HG03432 (cell line): ENCODE measurements at regions not wholly inside any gene's neighbourhood (a gene's known extent, or its start where the extent isn't known, plus 50 kb on each side); places are given as distances from the start of the nearest gene placed in this dataset.

Source experiments
- ATAC-seq: cut with Tn5 transposase; IDR thresholded peaks from one replicate; pipeline ENCODE4 v1.9.1; 2021; ENCODE audit warnings: mild to moderate bottlenecking, moderate library complexity; ENCODE audit not compliant: unreplicated experiment

DNA sequence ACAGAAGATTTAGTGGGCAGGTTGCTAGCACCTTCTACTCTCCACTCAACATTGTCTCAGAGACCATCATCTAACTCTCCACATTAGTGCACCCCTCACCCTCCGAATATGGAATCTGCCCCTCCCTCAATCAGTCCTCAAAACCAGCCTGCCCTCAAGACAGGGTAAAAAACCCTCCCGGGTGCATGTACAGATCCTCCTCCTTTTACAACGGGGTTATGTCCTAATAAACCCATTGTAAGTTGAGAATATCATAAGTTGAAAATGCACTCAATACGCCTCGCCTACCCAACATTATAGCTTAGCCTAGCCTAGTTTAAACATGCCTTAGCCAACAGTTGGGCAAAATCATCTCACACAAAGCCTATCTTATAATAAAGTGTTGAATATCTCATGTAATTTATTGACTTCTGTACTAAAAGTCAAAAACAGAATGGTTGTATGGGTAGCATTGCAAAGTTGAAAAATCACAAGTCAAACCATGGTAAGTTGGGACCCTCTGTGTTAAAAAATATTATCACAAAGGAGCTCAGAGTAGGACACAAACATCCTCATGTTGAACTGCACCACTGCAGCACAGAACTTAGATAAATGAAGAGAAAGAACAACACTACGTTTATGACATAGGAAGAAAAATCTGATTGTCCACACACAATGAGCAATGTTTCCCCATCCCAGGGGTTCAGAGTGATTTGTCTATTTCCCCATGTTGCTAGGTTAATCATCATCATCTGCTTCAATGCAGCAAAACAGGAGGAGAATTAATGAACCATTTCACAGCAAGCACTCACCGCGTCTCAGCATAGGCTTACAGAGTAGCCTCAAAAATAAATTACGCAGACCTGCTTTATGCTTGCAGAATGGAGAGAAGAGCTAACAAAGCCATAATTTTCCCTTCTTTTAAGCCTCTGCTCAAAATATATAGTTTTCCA, 184.1 kb upstream of the ARL4C start:
- ATAC-seq, result no peak

- no peak for ATAC-seq
Measured at GRCh38 chr2:234679741-234680687, 183.1 kb upstream of the ARL4C start.

- ATAC-seq, result no peak
Measured at GRCh38 chr2:234679301-234679740, 182.4 kb upstream of the ARL4C start.

GRCh38 chr2:234678711-234679110, 181.8 kb upstream of the ARL4C start:
- no peak for ATAC-seq

GRCh38 chr2:234677758-234678538, 181.1 kb upstream of the ARL4C start:
- ATAC-seq, result no peak

- no peak for ATAC-seq
Measured at GRCh38 chr2:234676783-234677450, 180.0 kb upstream of the ARL4C start.

DNA sequence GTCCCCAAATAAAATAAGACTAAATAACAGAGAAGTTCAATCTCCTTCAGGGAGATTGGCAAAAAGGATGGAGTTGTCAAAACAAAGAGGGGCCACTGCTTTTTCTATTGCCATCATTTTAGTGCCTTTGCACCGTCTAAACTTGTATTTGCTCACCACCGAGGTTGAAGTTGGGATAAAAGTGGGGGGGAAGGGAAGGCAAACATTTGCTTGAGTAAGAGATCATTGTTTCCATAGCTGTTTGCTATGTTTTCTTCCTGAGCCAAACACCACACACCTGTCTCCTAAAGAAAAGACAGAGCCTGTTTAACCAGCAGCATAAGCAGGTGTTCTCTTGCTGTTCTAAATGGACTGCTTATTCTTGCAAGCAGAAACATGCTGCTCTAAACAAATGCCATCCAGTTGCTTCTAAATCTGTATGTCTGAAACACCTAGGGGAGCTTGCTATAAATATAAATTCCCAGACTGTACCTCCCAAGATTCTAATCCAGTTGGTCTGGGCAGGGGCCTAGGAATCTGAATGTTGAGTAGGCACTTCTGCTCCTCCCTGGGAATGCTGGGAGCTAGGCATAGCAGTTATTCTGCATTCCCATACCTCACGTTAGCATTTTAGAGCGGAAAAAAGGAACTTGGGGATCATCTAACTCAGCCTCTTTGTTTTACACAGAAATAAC, 179.4 kb upstream of the ARL4C start:
- no peak for ATAC-seq

DNA sequence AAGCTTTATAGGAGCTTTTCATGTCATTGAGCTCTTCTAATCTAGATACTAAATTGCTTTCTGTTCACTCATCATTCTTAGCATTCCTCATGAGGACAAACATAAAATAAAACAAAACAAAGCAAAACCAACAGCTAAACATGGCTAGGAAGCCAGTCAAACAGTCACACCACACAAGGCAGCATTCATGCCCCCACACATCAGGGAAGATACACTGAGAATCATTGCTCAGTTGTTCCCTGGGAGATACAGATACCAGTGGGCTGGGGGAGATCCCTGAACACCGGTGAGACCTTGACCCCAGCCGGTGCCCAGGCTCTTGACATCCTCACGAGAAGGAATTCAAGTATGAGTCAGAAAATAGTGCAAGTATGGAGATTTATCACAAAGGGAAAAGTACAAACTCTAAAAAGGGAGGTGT, 177.9 kb upstream of the ARL4C start:
- ATAC-seq, result no peak

- ATAC-seq, result no peak
Measured at GRCh38 chr2:234673961-234674759, 177.3 kb upstream of the ARL4C start.

- ATAC-seq, result no peak
Measured at GRCh38 chr2:234673501-234673900, 176.6 kb upstream of the ARL4C start.

DNA sequence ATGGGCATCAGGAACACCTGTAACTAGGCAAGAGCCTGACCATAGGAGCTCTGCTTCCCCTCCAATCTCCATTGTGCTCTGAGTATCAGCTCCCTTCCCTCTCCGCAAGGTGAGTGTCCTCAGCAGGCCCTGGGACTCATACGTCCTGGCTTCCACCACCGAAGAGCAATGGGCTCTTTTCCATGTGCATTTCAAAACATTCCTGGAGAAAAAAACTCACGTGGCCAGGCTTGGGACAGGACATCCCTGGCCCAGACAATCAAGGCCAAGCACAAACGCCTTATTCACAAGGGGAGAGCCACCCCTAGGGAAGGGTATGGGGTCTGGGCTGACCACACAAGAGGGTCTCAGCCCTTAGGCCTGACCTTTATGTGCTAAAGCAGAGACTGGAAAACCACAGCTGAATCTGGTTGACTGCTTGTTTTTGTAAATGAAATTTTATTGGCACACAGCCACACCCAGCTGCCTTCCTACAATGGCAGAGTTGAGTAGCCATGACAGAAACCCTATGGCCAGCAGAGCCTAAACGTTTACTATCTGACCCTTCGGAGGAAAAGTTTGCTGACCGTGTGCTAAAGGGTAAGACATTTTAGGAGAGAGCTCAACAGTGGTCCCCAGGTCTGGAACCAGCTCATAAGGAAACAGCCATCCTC, 175.7 kb upstream of the ARL4C start:
- no peak for ATAC-seq

- no peak for ATAC-seq
Measured at GRCh38 chr2:234671716-234672115, 174.8 kb upstream of the ARL4C start.

- no peak for ATAC-seq
Measured at GRCh38 chr2:234671231-234671630, 174.3 kb upstream of the ARL4C start.

DNA sequence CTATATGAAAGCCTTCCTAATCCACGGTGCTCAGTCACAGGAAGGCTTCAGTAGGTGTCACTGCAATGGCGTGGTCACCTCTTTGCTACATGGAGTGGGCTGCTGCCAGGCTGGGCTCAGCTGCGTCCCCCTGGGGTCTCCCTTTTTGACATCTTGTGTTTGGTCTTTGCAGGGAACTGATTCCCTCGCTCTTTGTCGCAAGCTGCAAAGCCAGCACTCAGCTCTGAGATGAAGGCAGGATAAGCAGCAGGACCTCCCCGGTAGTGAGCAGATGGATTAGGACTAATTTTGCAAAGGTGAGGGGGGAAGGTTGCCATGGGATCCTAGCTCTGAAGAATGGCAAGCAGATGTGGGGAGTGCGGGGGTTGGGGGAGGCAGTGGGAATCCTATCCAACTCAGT, 173.9 kb upstream of the ARL4C start:
- no peak for ATAC-seq

DNA sequence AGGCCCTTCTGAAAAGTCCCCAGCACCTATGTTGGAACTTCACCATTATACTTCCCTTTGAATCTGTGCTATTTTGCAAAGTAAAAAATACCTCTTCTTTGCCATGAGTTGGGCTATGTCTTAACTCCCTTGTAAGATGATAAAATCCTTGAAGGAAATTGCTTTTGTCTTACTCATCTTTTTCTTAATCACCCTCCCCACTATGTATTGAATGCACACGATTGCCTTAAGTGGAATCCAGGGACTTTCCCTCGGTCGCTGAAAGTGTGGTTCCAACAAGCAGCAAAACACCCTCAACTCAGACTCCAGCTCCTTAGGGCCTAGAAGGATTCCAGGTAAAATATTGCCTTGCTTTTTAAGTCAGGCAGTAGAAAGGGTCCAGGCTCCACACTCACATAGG, 173.2 kb upstream of the ARL4C start:
- ATAC-seq, result no peak

GRCh38 chr2:234669621-234670020, 172.7 kb upstream of the ARL4C start:
- ATAC-seq, result no peak

DNA sequence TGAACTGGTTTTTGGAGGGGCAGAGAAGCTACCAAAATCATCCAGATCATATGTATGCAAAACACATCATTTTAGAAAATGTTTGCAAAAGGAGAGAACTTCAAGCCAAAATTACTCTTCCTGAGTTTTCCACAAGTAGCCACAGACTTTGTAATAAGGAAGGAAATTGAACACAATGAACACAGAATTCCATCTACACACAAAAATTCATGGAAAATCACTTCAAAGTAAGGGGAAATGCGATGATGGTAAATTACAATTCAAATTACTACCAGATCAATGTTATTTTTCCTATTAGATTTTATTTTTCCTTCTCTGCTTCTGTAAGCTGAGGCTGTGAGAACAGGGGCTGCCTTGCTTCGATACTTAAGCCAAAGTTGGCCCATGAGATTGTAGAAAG, 172.1 kb upstream of the ARL4C start:
- no peak for ATAC-seq

DNA sequence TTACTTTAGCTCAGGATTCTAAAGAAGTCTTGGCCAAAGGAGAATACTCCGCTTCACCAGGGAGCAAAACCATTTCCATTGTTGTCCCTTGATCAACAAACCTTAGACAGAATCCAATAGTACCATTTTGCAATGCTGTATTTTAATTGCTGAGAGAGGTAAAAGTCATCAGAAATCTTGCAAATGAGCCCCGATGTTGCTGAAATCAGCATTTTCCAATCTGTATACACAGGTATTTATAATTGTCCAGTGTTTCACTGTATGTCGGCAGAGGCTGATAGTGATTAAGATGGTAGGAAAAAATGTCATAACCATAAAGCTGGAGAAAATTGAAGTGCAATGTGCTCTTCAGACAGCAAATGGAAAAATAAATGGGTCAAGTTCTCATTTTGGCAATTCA, 170.0 kb upstream of the ARL4C start:
- no peak for ATAC-seq
